Activated effector memory CD4-positive, alpha-beta T cell treated with anti-CD3 and anti-CD28 coated beads, Interleukin-2, amount 50 U/mL, for 16 hours (primary cell): ENCODE measurements at regions not wholly inside any gene's neighbourhood (a gene's known extent, or its start where the extent isn't known, plus 50 kb on each side); places are given as distances from the start of the nearest gene placed in this dataset.
"Not testable (repeated sequence)": the region's sequence is repeated elsewhere in the genome, so short reads cannot be mapped to it uniquely, and the experiment has no call there.

Experiments
- DNase-seq: peaks from one replicate; pipeline ENCODE4 v3.0.0-alpha.2; 2020

DNA sequence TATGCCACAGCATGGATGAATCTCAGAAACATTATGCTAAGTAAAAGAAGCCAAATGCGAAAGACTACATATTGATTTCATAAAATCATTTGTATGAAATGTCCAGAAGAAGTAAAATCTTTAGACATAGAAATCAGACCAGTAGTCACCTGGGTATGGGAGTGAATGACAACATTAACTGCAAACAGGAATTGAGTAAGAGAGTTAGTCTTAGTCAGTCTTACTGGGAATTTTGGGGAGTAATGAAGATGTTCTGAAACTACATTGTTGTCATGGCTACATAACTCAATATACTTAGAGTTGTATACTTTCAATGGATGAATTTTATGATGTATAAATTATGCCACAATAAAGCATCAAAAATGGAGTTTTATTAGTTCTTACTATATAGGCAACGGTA is 107.8 kb upstream of the CHORDC1 start:
- no peak for DNase-seq

DNA sequence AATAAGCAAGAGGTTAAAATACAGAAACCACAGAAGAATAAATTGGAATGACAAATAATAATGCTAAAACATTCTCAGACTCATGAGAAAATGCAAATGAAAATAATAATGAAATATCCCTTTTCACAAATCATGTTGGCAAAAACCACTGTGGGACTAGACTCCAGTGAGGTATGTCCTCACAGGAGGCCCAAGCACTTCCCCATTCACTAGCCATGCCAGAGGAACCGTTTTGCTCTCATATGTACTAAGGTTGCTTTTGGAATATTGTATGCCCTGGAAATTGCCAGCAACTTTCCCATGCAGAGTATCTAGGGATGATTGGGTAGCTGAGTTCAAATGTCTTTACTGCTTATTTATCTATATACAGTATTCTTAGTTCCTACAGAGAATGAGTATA is 106.2 kb upstream of the CHORDC1 start:
- DNase-seq: no peak

- no peak for DNase-seq
Measured at GRCh38 chr11:90326647-90327046, 103.8 kb upstream of the CHORDC1 start.

DNA sequence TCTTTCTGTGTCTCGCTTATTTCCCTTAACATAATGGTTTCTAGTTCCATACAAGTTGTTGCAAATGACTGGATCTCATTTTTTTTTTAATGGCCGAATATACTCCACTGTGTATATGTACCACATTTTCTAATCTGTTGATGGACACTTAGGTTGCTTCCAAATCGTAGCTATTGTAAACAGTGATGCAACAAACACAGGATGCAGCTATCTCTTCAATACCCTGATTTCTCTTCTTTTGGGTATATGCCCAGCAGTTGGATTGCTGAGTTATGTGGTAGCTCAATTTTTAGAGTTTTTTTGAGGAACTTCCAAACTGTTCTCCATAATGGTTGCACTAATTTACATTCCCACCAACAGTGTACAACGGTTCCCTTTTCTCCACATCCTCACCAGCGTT is 100.4 kb upstream of the CHORDC1 start:
- no peak for DNase-seq

- DNase-seq: no peak
Measured at GRCh38 chr11:90321018-90321417, 98.2 kb upstream of the CHORDC1 start.

DNA sequence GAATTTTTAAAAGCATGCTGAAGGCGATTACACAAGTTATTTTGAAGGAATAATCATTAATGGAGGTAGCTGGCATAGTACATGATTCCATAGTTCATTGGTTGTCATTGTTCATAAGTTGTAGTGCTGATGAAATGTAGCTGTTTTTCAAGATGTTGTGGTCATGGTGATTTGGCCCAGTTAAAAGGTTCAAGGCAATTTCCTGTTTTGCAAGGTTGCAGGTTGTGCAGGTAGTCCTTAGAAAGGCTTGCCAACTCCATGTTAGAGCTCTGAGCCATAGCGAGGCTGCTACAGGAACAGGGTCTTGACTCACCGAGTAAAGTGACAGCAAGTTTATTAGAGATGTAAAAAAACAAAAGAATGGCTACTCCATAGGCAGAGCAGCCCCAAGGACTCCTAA is 95.8 kb upstream of the CHORDC1 start:
- DNase-seq: no peak

GRCh38 chr11:90310210-90310609 is 87.4 kb upstream of the CHORDC1 start:
- no peak for DNase-seq

DNA sequence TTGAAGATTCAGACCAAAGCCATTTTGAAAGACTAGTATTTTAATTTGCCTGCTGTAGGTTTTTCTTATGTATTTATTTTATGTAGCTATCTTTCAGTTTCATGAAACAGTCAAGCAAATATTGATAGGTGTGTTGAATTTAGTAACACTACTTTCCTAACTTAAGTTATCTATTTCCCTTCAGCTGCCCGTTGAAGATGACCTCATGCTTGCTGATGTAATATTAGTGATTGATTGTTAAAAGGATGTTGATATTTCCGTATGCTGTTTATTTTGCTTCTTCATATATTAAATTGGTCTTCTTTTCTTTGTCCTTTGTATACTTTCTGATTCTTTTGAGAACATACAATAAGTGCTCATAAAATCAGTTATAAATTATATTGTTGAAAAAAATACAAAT is 86.8 kb upstream of the CHORDC1 start:
- DNase-seq: no peak

DNA sequence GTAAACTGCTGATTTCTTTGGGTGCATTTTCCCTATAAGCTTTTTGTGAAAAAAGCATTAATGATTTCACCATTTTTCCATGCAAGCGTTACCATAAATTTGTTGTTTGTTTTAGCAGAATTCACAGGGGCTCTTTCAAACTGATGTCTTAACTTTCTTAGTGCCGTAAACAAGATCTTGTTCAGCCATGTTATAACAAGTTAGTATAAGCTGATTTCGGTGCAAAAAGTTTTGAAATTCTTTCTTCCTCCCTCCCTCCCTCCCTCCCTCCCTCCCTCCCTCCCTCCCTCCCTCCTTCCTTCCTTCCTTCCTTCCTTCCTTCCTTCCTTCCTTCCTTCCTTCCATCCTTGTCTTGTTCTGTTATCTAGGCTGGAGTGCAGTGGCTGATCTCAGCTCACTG is 71.7 kb upstream of the CHORDC1 start:
- DNase-seq: no peak

- DNase-seq: no peak
Measured at GRCh38 chr11:90294091-90294490, 71.2 kb upstream of the CHORDC1 start.

GRCh38 chr11:90288212-90288821 is 65.5 kb upstream of the CHORDC1 start:
- no peak for DNase-seq

DNA sequence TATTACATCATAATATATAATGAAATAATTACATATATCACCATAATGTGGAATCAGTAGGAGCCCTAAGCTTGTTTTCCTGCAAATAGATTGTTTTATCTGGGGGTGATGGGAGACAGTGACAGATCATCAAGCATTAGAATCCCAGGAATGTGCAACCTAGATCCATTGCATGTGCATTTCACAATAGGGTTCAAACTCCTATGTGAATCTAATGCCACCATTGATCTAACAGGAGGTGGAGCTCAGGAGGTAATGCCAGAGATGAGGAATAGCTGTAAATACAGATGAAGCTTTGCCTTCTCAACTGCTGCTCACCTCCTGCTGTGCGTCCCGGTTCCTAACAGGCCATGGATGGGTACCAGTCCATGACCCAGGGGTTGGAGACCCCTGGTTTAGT is 63.8 kb upstream of the CHORDC1 start:
- DNase-seq: no peak

GRCh38 chr11:90284171-90284570 is 61.3 kb upstream of the CHORDC1 start:
- DNase-seq: no peak

GRCh38 chr11:90282551-90283071 is 59.8 kb upstream of the CHORDC1 start:
- DNase-seq: not testable (repeated sequence)

DNA sequence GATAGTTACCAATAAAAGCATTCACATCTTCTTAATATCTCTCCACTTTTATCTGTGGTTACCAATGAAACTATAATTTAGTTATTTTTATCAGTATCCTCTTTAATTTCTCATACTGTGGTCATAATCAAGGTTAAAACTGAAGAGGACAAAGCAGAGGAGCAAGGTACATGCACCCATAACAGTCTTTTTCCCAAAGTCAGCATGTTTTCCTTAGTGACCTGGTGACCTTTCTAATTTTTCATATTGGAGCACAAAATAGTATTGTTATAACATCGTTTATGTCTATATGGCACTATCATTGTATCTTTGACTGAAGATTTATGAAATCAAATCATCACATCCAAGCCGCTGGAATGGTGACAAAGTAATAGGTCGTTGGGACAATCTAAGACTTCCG is 51.5 kb upstream of the CHORDC1 start:
- DNase-seq: no peak
